HepG2 (cell line): ENCODE measurements at regions not wholly inside any gene's neighbourhood (a gene's known extent, or its start where the extent isn't known, plus 50 kb on each side); places are given as distances from the start of the nearest gene placed in this dataset.

Experiments
- ATAC-seq: fragments of 200-7000 bp; cut with Tn5 transposase; 3 replicates; pipeline ENCODE4 v1.9.1; 2020; ENCODE audit warnings: mild to moderate bottlenecking, moderate library complexity
- BruUV-seq: library from RNA; stranded (reverse); fragments of 400-500 nt; replicated peaks from 2 replicates; lab custom pipeline; 2021; lab: Mats Ljungman, UMichigan
- CTCF ChIA-PET: fragments of 300-600 bp; formaldehyde crosslinking; extraction: SDS; loops from one replicate; lab custom pipeline; 2021; ENCODE audit warnings: low total read pairs, inconsistent platforms, low intra/inter-chr PET ratio; lab: Yijun Ruan, JAX
- POLR2A ChIA-PET: fragments of 350-600 bp; sonication (Branson Sonifier 250); formaldehyde crosslinking; loops from one replicate; lab custom pipeline; 2020; ENCODE audit warnings: antibody characterized with exemption, inconsistent platforms; lab: Yijun Ruan, JAX
- DNase-seq: peaks from one replicate; pipeline ENCODE4 v3.0.0-alpha.2; 2015; ENCODE audit warnings: low spot score
- FAIRE-seq: peaks from 3 replicates; lab custom pipeline; 2011; peaks lifted over from hg19 to GRCh38; lab: Jason Lieb, UNC
- H2AFZ ChIP-seq: one replicate; pipeline ENCODE4 v1.6.1; 2011; ENCODE audit warnings: low read length, inconsistent platforms
- H3K27ac ChIP-seq: fragments of 300-600 bp; 3 replicates; pipeline ENCODE4 v1.8.0; 2011; ENCODE audit warnings: mixed run types, mild to moderate bottlenecking, mixed read lengths, low read length, inconsistent platforms; ENCODE audit not compliant: insufficient read depth; ENCODE audit errors: extremely low read length
- H3K27me3 ChIP-seq, 2 experiments: fragments of 200-600 bp in 1 of 2; 2 replicates in 1 of 2; 3 replicates in 1 of 2; pipeline versions ENCODE4 v1.6.0 to v1.8.0; 2011; ENCODE audit warnings: low read length in 2 of 2, mild to moderate bottlenecking in 2 of 2, moderate library complexity in 2 of 2, inconsistent platforms in 1 of 2; ENCODE audit not compliant: insufficient read depth in 2 of 2, control insufficient read depth in 1 of 2
- H3K36me3 ChIP-seq, 2 experiments: fragments of 200-600 bp in 1 of 2; replicated peaks in 1 of 2; 2 replicates in 1 of 2; 3 replicates in 1 of 2; pipeline versions ENCODE4 v1.5.1 to v1.8.0; 2011; ENCODE audit warnings: low read length in 2 of 2, inconsistent platforms in 1 of 2; ENCODE audit not compliant: insufficient read depth in 2 of 2, control insufficient read depth in 1 of 2
- H3K4me1 ChIP-seq: 2 replicates; pipeline ENCODE4 v1.5.1; 2012; ENCODE audit warnings: low read length, inconsistent platforms; ENCODE audit not compliant: insufficient read depth
- H3K4me2 ChIP-seq: 2 replicates; pipeline ENCODE4 v1.6.0; 2011; ENCODE audit warnings: low read depth, low read length, inconsistent platforms
- H3K4me3 ChIP-seq, 3 experiments: fragments of 200-600 bp in 1 of 3; sonication (generic), shearing (Covaris generic) in 1 of 3; replicated peaks in 1 of 3; 2 replicates each; pipeline ENCODE4 v1.5.1; 2011 to 2016; ENCODE audit warnings: low read length in 3 of 3, inconsistent platforms in 2 of 3, low read depth in 2 of 3, mild to moderate bottlenecking in 2 of 3, control low read depth in 1 of 3, mixed read lengths in 1 of 3; ENCODE audit not compliant: insufficient read depth in 1 of 3
- H3K79me2 ChIP-seq: one replicate; pipeline ENCODE4 v1.6.1; 2011; ENCODE audit warnings: low read length, inconsistent platforms; ENCODE audit not compliant: insufficient read depth
- H3K9ac ChIP-seq: 2 replicates; pipeline ENCODE4 v1.6.0; 2011; ENCODE audit warnings: mild to moderate bottlenecking, low read depth, low read length, inconsistent platforms; ENCODE audit not compliant: insufficient read depth
- H3K9me3 ChIP-seq: 2 replicates; pipeline ENCODE4 v1.5.1; 2012; ENCODE audit warnings: mild to moderate bottlenecking, low read length
- H4K20me1 ChIP-seq: 2 replicates; pipeline ENCODE4 v1.6.0; 2011; ENCODE audit warnings: inconsistent platforms, mild to moderate bottlenecking, low read length, moderate library complexity; ENCODE audit not compliant: insufficient read depth
- ATF1 ChIP-seq: IDR thresholded peaks from 2 replicates; pipeline ENCODE4 v1.6.1; 2016; ENCODE audit warnings: mild to moderate bottlenecking, control low read depth
- CBX5 ChIP-seq: sonication (generic); formaldehyde crosslinking; IDR thresholded peaks from 2 replicates; pipeline ENCODE4 v1.4.0; 2020; ENCODE audit warnings: missing genetic modification reagents, borderline replicate concordance
- EHMT2 ChIP-seq: fragments of 200-600 bp; sonication (generic); IDR thresholded peaks from 2 replicates; pipeline ENCODE4 v1.7.0; 2017; ENCODE audit warnings: antibody characterized with exemption, low read depth, low read length, borderline replicate concordance
- ELF4 ChIP-seq: sonication (generic); formaldehyde crosslinking; IDR thresholded peaks from 2 replicates; pipeline ENCODE4 v1.5.0; 2020; ENCODE audit warnings: missing genetic modification reagents, mild to moderate bottlenecking, moderate library complexity, borderline replicate concordance
- FOXK1 ChIP-seq: sonication (generic); formaldehyde crosslinking; IDR thresholded peaks from 2 replicates; pipeline ENCODE4 v1.4.0; 2020; ENCODE audit warnings: low read depth, missing genetic modification reagents, borderline replicate concordance
- MIXL1 ChIP-seq: IDR thresholded peaks from 2 replicates; pipeline ENCODE4 v1.6.1; 2016
- NFYB ChIP-seq: sonication (generic); formaldehyde crosslinking; IDR thresholded peaks from 2 replicates; pipeline ENCODE4 v1.4.0; 2020; ENCODE audit warnings: missing genetic modification reagents
- RFXAP ChIP-seq: sonication (generic); formaldehyde crosslinking; IDR thresholded peaks from 2 replicates; pipeline ENCODE4 v1.4.0; 2020; ENCODE audit warnings: missing genetic modification reagents, borderline replicate concordance
- SP4 ChIP-seq: sonication (generic); formaldehyde crosslinking; IDR thresholded peaks from 2 replicates; pipeline ENCODE4 v1.8.1; 2023; ENCODE audit warnings: mild to moderate bottlenecking, missing genetic modification reagents
- SRY ChIP-seq: sonication (generic); formaldehyde crosslinking; IDR thresholded peaks from 2 replicates; pipeline ENCODE4 v1.8.0; 2022; ENCODE audit warnings: mild to moderate bottlenecking, missing genetic modification reagents
- TAF15 ChIP-seq: fragments of 200-400 bp; formaldehyde crosslinking; IDR thresholded peaks from one replicate; pipeline ENCODE4 v1.6.1; 2018; ENCODE audit warnings: mild to moderate bottlenecking, low read depth, low read length; ENCODE audit not compliant: poor library complexity, severe bottlenecking
- ZBTB20 ChIP-seq: sonication (generic); formaldehyde crosslinking; IDR thresholded peaks from 2 replicates; pipeline ENCODE4 v1.8.1; 2023; ENCODE audit warnings: missing genetic modification reagents, low read depth, mild to moderate bottlenecking, borderline replicate concordance
- ZFP36 ChIP-seq: fragments of 150-350 bp; IDR thresholded peaks from 2 replicates; pipeline ENCODE4 v1.6.1; 2018; ENCODE audit warnings: borderline replicate concordance, low read length, low read depth; ENCODE audit not compliant: partially characterized antibody
- ZFP62 ChIP-seq: sonication (generic); formaldehyde crosslinking; IDR thresholded peaks from 2 replicates; pipeline ENCODE4 v1.4.0; 2020; ENCODE audit warnings: missing genetic modification reagents
- ZNF432 ChIP-seq: sonication (generic); formaldehyde crosslinking; IDR thresholded peaks from 2 replicates; pipeline ENCODE4 v1.5.0; 2020; ENCODE audit warnings: missing genetic modification reagents, mild to moderate bottlenecking, borderline replicate concordance
- ZNF549 ChIP-seq: sonication (generic); formaldehyde crosslinking; IDR thresholded peaks from 2 replicates; pipeline ENCODE4 v1.5.0; 2020; ENCODE audit warnings: missing genetic modification reagents
- WGBS: methylation state at CpG from one replicate; pipeline ENCODE4 v1.1.6; 2017; ENCODE audit warnings: low lambda C conversion rate; 5-methylcytosine and 5-hydroxymethylcytosine counted together
- in situ Hi-C: cut with HindIII; loops from 2 replicates; pipeline ENCODE4 v1.10.0; 2017; ENCODE audit warnings: low pct_unique_long_range_greater_than_20kb; ENCODE audit not compliant: extremely low pct_ligation_motif_present
- intact Hi-C: fragments of 100-400 bp; cut with micrococcal nuclease; formaldehyde crosslinking; loops from one replicate; pipeline ENCODE4 v1.10.0; 2022; ENCODE audit not compliant: unreplicated experiment
- TF ChIP-seq, protein P1 (sequence below): sonication (generic); formaldehyde crosslinking; IDR thresholded peaks from 2 replicates; pipeline ENCODE4 v1.8.1; 2023; ENCODE audit warnings: mild to moderate bottlenecking, moderate library complexity, missing genetic modification reagents
- TF ChIP-seq, protein P2 (sequence below): sonication (generic); formaldehyde crosslinking; IDR thresholded peaks from 2 replicates; pipeline ENCODE4 v1.5.1; 2020; ENCODE audit warnings: mild to moderate bottlenecking, missing genetic modification reagents
- TF ChIP-seq, protein P3 (sequence below): sonication (generic); formaldehyde crosslinking; conservative IDR thresholded peaks from 2 replicates; pipeline ENCODE4 v1.4.0; 2020; ENCODE audit warnings: missing genetic modification reagents
- TF ChIP-seq, protein P4 (sequence below): sonication (generic); formaldehyde crosslinking; IDR thresholded peaks from 2 replicates; pipeline ENCODE4 v1.5.1; 2020; ENCODE audit warnings: missing genetic modification reagents, mild to moderate bottlenecking, borderline replicate concordance

DNA sequence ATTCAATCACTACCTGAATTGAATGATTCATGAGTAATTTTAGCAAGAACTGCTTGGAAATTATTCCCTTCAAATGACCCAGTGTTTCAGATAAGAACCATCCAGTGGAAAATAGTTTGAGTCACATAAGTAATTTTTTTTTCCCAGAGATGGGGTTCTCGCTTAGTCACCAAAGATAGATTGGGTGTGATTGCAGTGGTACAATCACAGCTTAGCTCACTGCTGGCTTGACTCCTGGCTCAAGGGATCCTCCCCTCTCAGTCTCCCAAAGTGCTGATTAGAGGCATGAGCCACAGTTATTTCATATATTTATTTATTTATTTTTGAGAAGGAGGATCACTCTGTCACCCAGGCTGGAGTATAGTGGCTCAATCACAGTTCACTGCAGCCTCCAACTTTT, 574.5 kb upstream of the ARRDC3 start:
- 7% methylated on average over 1 of the region's 1 CpG for WGBS
- Histone ChIP-seq H3K27ac (no peak overlapping the region), H3K36me3 (no peaks in the 10 kb centered on the region), H3K4me2 (no peak overlapping the region), H3K9ac (no peak overlapping the region), H3K9me3 (no peaks in the 10 kb centered on the region), H3K27me3 (no peaks in the 10 kb centered on the region), H3K4me3 (no peak overlapping the region), H2AFZ (no peak overlapping the region), H4K20me1 (no peaks in the 10 kb centered on the region), H3K79me2 (no peaks in the 10 kb centered on the region), H3K4me1 (no peaks in the 10 kb centered on the region)
- FAIRE-seq (no peak), DNase-seq (no peak), ATAC-seq (no peak)
- in situ Hi-C loops, result no loop called here
- intact Hi-C loops, result no loop called here
- TF ChIP-seq, protein P1, sequence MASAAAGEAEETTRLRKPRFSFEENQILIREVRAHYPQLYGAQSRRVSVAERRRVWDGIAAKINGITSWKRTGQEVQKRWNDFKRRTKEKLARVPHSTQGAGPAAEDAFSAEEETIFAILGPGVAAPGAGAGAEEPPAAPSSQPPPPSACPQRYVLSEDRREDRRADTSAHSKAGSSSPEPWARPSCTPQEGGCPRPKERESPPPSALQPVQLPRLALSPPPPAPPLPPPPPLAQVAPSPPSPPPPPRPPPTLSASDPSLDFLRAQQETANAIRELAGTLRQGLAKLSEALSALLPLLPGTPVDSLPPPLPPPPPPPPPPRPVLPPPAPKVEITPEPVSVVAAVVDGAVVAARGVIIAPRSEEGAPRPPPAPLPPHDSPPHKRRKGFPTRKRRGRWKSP (CRISPR knock-in tag), result no peak
- TF ChIP-seq SP4 (CRISPR knock-in tag) (no peak), ATF1 (CRISPR knock-in tag) (no peak), ZFP62 (CRISPR knock-in tag) (no peak), EHMT2 (no peak), ZNF432 (CRISPR knock-in tag) (no peak), ZFP36 (no peak), FOXK1 (CRISPR knock-in tag) (no peak), ZBTB20 (no peak), NFYB (no peak), CBX5 (CRISPR knock-in tag) (no peak), ZNF549 (CRISPR knock-in tag) (no peak), ELF4 (CRISPR knock-in tag) (no peak), RFXAP (no peak), SRY (CRISPR knock-in tag) (no peak), MIXL1 (CRISPR knock-in tag) (no peak), TAF15 (no peak)
- TF ChIP-seq, protein P2, sequence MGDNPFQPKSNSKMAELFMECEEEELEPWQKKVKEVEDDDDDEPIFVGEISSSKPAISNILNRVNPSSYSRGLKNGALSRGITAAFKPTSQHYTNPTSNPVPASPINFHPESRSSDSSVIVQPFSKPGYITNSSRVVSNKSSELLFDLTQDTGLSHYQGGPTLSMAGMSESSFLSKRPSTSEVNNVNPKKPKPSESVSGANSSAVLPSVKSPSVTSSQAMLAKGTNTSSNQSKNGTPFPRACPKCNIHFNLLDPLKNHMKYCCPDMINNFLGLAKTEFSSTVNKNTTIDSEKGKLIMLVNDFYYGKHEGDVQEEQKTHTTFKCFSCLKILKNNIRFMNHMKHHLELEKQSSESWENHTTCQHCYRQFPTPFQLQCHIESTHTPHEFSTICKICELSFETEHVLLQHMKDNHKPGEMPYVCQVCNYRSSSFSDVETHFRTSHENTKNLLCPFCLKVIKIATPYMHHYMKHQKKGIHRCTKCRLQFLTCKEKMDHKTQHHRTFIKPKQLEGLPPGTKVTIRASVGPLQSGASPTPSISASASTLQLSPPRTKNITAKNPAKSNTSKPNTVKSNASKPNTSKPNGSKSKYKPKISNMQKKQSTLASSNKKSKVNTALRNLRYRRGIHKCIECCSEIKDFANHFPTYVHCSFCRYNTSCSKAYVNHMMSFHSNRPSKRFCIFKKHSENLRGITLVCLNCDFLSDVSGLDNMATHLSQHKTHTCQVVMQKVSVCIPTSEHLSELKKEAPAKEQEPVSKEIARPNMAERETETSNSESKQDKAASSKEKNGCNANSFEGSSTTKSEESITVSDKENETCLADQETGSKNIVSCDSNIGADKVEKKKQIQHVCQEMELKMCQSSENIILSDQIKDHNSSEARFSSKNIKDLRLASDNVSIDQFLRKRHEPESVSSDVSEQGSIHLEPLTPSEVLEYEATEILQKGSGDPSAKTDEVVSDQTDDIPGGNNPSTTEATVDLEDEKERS, result no peak
- TF ChIP-seq, protein P3, sequence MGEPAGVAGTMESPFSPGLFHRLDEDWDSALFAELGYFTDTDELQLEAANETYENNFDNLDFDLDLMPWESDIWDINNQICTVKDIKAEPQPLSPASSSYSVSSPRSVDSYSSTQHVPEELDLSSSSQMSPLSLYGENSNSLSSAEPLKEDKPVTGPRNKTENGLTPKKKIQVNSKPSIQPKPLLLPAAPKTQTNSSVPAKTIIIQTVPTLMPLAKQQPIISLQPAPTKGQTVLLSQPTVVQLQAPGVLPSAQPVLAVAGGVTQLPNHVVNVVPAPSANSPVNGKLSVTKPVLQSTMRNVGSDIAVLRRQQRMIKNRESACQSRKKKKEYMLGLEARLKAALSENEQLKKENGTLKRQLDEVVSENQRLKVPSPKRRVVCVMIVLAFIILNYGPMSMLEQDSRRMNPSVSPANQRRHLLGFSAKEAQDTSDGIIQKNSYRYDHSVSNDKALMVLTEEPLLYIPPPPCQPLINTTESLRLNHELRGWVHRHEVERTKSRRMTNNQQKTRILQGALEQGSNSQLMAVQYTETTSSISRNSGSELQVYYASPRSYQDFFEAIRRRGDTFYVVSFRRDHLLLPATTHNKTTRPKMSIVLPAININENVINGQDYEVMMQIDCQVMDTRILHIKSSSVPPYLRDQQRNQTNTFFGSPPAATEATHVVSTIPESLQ (CRISPR knock-in tag), result no peak
- TF ChIP-seq, protein P4, sequence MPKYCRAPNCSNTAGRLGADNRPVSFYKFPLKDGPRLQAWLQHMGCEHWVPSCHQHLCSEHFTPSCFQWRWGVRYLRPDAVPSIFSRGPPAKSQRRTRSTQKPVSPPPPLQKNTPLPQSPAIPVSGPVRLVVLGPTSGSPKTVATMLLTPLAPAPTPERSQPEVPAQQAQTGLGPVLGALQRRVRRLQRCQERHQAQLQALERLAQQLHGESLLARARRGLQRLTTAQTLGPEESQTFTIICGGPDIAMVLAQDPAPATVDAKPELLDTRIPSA, result no peak
- no TSS peak for BruUV-seq
- ChIA-PET CTCF (no interaction called here), POLR2A (no interaction called here)
